C4-2B (cell line): ENCODE measurements at regions not wholly inside any gene's neighbourhood (a gene's known extent, or its start where the extent isn't known, plus 50 kb on each side); places are given as distances from the start of the nearest gene placed in this dataset.

Source experiments
- H3K27ac ChIP-seq: fragments of 450-650 bp; 2 replicates; pipeline ENCODE4 v1.5.1; 2017
- ZFX ChIP-seq: fragments of 450-650 bp; IDR thresholded peaks from 2 replicates; pipeline ENCODE4 v1.6.1; 2017
- TF ChIP-seq, protein P1 (sequence below): fragments of 450-650 bp; conservative IDR thresholded peaks from 2 replicates; pipeline ENCODE4 v1.5.1; 2017; ENCODE audit warnings: mild to moderate bottlenecking

DNA sequence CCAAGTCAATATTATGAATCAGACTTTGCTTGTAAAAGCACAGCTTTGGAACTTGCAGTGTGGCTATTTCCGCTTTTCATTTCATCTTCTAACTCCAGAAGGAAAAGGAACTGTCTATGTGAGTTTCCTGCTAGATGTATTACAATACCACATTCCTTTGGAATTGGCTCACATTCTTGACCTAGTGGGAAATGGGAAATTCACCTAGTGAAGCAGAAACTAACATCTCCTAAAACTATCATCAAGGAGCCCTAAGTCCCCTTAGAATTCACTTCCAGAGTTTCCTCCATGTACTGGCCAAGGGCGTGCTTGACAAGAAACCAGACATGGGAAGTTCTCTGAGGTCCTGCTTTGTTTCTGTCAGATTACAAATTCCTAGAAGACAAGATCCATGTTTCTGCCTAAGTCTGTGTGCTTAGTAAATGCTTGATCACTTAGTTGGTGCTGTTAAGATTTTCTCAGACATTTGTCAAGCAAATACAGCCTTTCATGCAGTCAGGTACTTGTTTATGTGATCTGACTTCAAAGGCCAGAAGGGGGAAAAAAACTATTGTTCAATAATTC lies 275.7 kb upstream of the FN1 start:
- no peak overlapping the region for H3K27ac ChIP-seq
- TF ChIP-seq ZFX: no peak
- TF ChIP-seq, protein P1, sequence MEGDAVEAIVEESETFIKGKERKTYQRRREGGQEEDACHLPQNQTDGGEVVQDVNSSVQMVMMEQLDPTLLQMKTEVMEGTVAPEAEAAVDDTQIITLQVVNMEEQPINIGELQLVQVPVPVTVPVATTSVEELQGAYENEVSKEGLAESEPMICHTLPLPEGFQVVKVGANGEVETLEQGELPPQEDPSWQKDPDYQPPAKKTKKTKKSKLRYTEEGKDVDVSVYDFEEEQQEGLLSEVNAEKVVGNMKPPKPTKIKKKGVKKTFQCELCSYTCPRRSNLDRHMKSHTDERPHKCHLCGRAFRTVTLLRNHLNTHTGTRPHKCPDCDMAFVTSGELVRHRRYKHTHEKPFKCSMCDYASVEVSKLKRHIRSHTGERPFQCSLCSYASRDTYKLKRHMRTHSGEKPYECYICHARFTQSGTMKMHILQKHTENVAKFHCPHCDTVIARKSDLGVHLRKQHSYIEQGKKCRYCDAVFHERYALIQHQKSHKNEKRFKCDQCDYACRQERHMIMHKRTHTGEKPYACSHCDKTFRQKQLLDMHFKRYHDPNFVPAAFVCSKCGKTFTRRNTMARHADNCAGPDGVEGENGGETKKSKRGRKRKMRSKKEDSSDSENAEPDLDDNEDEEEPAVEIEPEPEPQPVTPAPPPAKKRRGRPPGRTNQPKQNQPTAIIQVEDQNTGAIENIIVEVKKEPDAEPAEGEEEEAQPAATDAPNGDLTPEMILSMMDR: no peak

- TF ChIP-seq, protein P1: no peak
- no peak for TF ChIP-seq ZFX
Observed at GRCh38 chr2:215707608-215708007, 271.7 kb upstream of the FN1 start.

DNA sequence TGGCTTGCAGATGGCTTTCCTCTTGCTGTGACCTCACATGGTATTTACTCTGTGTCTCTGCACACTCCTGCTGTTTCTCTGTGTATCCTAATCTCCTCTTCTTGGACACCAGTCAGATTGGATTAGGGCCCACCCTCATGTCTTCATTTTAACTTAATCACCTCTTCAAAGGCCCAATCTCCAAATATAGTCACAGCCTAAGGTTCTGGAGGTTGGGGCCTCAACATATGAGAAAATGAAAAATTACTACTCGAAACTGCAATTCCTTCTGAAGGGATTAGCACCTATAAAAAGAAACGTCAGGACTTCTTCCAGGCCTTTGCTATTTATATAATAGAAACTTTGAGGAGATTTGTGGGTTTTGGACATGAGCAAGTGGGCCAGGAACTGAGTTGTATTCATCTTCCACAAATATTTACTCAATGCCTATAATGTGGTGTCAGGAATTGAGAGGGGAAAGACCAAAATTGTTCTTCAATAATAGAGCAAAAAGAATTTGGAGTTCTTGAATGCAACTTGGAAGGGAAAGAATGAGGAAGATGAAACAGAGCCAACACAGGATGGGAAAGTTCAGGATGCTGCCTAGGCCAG lies 270.0 kb upstream of the FN1 start:
- TF ChIP-seq, protein P1: no peak
- no peak overlapping the region for H3K27ac ChIP-seq

More at GRCh38 chr2:215707608-215708007, 271.7 kb upstream of the FN1 start:
- no peak overlapping the region for H3K27ac ChIP-seq

DNA sequence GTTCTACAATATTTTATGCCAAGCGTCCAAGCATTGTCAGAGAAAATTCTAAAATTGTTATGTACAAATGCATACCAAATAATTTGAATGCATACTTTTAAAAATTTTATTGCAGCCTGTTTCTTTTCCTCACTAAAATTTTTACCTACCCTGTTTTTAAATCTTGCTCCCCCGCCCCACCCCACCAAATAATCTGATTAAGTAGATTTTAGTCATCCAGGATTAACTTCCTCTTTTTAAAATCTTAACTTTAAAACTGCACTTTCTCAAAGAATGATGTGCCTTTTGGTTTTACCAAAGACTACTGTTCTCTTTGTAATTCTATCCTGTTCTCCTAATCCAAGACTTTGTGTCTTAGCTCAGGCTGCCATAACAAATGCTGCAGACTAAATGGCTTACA lies 269.4 kb upstream of the FN1 start:
- no peak overlapping the region for H3K27ac ChIP-seq
- TF ChIP-seq ZFX: no peak
- TF ChIP-seq, protein P1: no peak

DNA sequence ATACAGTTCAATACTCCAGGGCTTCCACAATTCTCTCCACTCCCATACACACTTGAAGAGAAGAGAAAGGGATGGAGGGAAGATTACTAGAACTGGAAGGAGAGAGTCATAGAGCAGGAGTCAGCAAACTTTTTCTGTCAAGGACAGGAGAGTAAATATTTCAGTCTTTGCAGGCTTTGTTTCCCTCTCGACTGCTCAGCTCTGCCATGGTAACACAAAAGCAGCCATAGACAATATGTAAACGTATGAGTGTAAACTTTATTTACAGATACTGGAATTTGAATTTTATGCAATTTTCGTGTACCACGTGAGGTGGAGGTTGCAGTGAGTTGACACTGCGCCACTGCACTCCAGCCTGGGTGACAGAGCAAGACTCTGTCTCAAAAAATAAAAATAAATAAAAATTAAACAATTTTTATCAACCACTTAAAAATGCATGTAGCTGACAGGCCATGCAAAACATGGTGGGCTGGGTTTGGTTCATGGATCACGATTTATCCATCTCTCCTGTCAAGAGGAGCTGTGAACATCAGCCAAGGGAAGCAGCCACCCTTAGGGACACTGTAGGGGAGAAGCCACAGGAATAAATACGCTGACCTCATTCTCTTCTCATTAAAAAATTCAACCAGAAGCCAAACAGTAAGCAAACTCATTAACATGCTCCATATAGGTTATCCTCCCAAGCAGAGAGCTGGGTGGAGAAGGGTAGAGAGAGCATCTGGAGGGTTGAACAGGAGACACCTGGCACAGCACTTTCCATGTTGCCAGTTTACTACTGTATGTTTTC lies 266.4 kb upstream of the FN1 start:
- TF ChIP-seq, protein P1: no peak
- TF ChIP-seq ZFX: no peak
- H3K27ac ChIP-seq: no peak overlapping the region

DNA sequence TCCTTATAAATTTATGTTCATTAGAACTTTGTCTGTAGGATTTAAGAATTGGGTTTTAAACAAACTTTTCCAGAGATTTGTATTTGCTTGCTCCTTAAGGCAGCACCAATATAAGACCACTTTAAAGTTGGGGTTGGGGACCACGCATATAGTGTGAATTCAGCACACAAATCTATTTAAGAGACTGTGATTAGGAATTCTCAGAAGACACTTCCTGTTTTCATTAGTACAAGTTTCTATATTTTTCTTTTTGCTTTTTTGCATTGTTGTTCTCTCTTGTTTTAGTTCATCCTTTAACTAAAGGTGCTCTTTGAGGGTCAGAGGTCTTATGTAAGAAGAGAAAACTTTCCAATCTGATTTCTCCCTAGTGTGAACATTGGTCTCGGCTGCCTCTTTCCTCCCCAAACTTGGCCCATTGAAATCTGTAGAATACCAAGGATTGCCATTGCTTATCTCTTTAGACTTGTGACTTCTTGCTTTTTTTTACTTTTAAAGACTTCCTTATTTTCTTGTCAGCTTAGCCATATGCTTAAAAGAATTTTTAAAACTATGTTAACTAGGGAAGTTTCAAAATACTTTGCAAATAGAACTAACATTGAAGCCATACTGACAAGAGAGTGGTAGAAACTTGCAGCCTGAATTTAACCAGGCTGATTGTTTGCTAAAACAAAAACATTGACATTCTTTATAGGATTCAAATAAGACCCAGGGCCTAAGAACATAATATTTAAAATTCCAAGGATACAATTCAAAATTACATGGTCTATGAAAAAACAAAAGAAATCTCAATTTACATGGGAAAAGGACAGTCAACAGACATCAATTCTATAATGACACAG lies 264.1 kb upstream of the FN1 start:
- TF ChIP-seq ZFX: no peak
- TF ChIP-seq, protein P1: no peak
- H3K27ac ChIP-seq: no peak overlapping the region

- H3K27ac ChIP-seq: no peak overlapping the region
- TF ChIP-seq, protein P1: no peak
- TF ChIP-seq ZFX: no peak
Observed at GRCh38 chr2:215699018-215699417, 263.1 kb upstream of the FN1 start.
